Femur (tissue), 1 donor: ENCODE measurements at regions not wholly inside any gene's neighbourhood (a gene's known extent, or its start where the extent isn't known, plus 50 kb on each side); places are given as distances from the start of the nearest gene placed in this dataset.

ENCODE experiments used
- DNase-seq: peaks from one replicate; pipeline ENCODE4 v3.0.0-alpha.2; 2017

GRCh38 chrX:126395909-126396308 is 156.7 kb downstream of the DCAF12L1 start:
- DNase-seq: no peak

- peak; percentile 22 for DNase-seq
Observed at GRCh38 chrX:126394681-126395080, 157.9 kb downstream of the DCAF12L1 start.

GRCh38 chrX:126393284-126393683 is 159.3 kb downstream of the DCAF12L1 start:
- DNase-seq: no peak

- DNase-seq: no peak
Observed at GRCh38 chrX:126376465-126376864, 176.1 kb downstream of the DCAF12L1 start.

- DNase-seq: no peak
Observed at GRCh38 chrX:126342859-126343258, 176.8 kb upstream of the DCAF12L2 start.

GRCh38 chrX:126339928-126340327 is 173.8 kb upstream of the DCAF12L2 start:
- no peak for DNase-seq

GRCh38 chrX:126338916-126339315 is 172.8 kb upstream of the DCAF12L2 start:
- DNase-seq: no peak

- no peak for DNase-seq
Observed at GRCh38 chrX:126300401-126300800, 134.3 kb upstream of the DCAF12L2 start.

- DNase-seq: no peak
Observed at GRCh38 chrX:126272795-126273497, 106.9 kb upstream of the DCAF12L2 start.

- no peak for DNase-seq
Observed at GRCh38 chrX:126265116-126265515, 99.0 kb upstream of the DCAF12L2 start.

GRCh38 chrX:126238220-126238619 is 72.1 kb upstream of the DCAF12L2 start:
- no peak for DNase-seq

- no peak for DNase-seq
Observed at GRCh38 chrX:126237524-126237923, 71.4 kb upstream of the DCAF12L2 start.
